ENCODE measurements at regions not wholly inside any gene's neighbourhood (a gene's known extent, or its start where the extent isn't known, plus 50 kb on each side); places are given as distances from the start of the nearest gene placed in this dataset.
A peak's percentile ranks its signal among the peaks of the same experiment; 100 is the strongest.

DNA sequence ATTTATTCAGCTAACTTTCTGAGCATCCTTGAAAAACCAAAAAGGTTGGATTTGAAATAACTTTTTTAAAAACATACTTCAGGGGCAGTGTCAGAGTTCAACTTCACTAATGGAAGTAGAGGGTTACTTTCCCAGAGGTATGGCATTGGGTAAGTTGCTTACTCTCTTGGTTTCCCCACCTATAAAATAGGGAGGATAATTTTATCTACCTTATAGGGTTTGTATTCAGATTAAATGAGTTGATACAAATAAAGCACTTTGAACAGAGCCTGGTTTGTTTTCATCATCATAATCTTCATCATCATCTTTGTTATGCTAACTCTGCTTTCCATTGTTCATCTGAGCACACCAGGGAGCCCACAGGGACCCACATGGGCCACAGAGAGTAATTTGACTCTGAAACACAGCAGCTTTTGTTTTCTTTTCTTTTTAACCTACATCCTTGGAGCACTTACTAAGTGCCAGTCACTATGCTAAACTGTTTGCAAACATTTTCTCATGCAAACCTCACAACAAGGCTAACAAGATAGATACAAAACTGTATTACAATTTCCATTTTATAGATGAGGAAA lies 179.1 kb upstream of the SLC24A2 start:
- no peaks in the 10 kb centered on the region for H3K27me3 ChIP-seq (ENCODE audit: control insufficient read depth, insufficient read depth, low read length)
- no peak overlapping the region for H3K27ac Mint-ChIP-seq
- peaks cover 0 to 14% (median 6%) of the 10 kb centered on the region in 4 donors for H3K4me1 Mint-ChIP-seq
- H3K4me1 ChIP-seq (ENCODE audit: control insufficient read depth, insufficient read depth, low read length, poor library complexity, severe bottlenecking), result no peaks in the 10 kb centered on the region
- H3K9me3 Mint-ChIP-seq, result peaks cover 0 to 2% (median 0%) of the 10 kb centered on the region in 7 donors
- no peak overlapping the region for H3K4me3 Mint-ChIP-seq
- H3K27me3 Mint-ChIP-seq, result no peaks in the 10 kb centered on the region
- ATAC-seq (ENCODE audit: low read depth in 2 of 2) (no peak), DNase-seq (no peak)
- no peaks in the 10 kb centered on the region for H3K36me3 Mint-ChIP-seq
- H3K27ac ChIP-seq (ENCODE audit: insufficient read depth, low read length, poor library complexity, severe bottlenecking), result no peak overlapping the region
- no peaks in the 10 kb centered on the region for H3K9me3 ChIP-seq (ENCODE audit: control insufficient read depth in 2 of 2, low read length in 2 of 2)
- no peak overlapping the region for H3K4me3 ChIP-seq (ENCODE audit: low read depth, low read length)
- no peaks in the 10 kb centered on the region for H3K36me3 ChIP-seq (ENCODE audit: control insufficient read depth, insufficient read depth, low read length)

GRCh38 chr9:19967216-19967887 lies 178.5 kb upstream of the SLC24A2 start:
- Mint-ChIP-seq H3K27ac (no peak overlapping the region), H3K36me3 (no peaks in the 10 kb centered on the region), H3K9me3 (peaks cover 0 to 2% (median 0%) of the 10 kb centered on the region in 7 donors), H3K4me3 (no peak overlapping the region), H3K27me3 (no peaks in the 10 kb centered on the region), H3K4me1 (peaks cover 0 to 14% (median 6%) of the 10 kb centered on the region in 4 donors)
- no peaks in the 10 kb centered on the region for H3K27me3 ChIP-seq (ENCODE audit: control insufficient read depth, insufficient read depth, low read length)
- H3K36me3 ChIP-seq (ENCODE audit: control insufficient read depth, insufficient read depth, low read length), result no peaks in the 10 kb centered on the region
- ATAC-seq (ENCODE audit: low read depth in 2 of 2) (peak in 1 of 2 donors; percentile 34), DNase-seq (peak in 1 of 3 donors; percentile 47)
- no peaks in the 10 kb centered on the region for H3K9me3 ChIP-seq (ENCODE audit: control insufficient read depth in 2 of 2, low read length in 2 of 2)
- no peak overlapping the region for H3K27ac ChIP-seq (ENCODE audit: insufficient read depth, low read length, poor library complexity, severe bottlenecking)
- no peaks in the 10 kb centered on the region for H3K4me1 ChIP-seq (ENCODE audit: control insufficient read depth, insufficient read depth, low read length, poor library complexity, severe bottlenecking)
- no peak overlapping the region for H3K4me3 ChIP-seq (ENCODE audit: low read depth, low read length)

- H3K27ac ChIP-seq (ENCODE audit: insufficient read depth, low read length, poor library complexity, severe bottlenecking), result no peak overlapping the region
- no peaks in the 10 kb centered on the region for H3K4me1 ChIP-seq (ENCODE audit: control insufficient read depth, insufficient read depth, low read length, poor library complexity, severe bottlenecking)
- Mint-ChIP-seq H3K4me1 (peaks cover 0 to 14% (median 6%) of the 10 kb centered on the region in 4 donors), H3K36me3 (no peaks in the 10 kb centered on the region), H3K9me3 (peaks cover 0 to 4% (median 0%) of the 10 kb centered on the region in 7 donors), H3K4me3 (no peak overlapping the region), H3K27me3 (no peaks in the 10 kb centered on the region), H3K27ac (no peak overlapping the region)
- no peak overlapping the region for H3K4me3 ChIP-seq (ENCODE audit: low read depth, low read length)
- peaks cover 2% of the 10 kb centered on the region for H3K27me3 ChIP-seq (ENCODE audit: control insufficient read depth, insufficient read depth, low read length)
- DNase-seq (no peak), ATAC-seq (ENCODE audit: low read depth in 2 of 2) (no peak)
- H3K36me3 ChIP-seq (ENCODE audit: control insufficient read depth, insufficient read depth, low read length), result no peaks in the 10 kb centered on the region
- H3K9me3 ChIP-seq (ENCODE audit: control insufficient read depth in 2 of 2, low read length in 2 of 2), result no peaks in the 10 kb centered on the region
Measured at GRCh38 chr9:19965336-19965735, 176.5 kb upstream of the SLC24A2 start.

DNA sequence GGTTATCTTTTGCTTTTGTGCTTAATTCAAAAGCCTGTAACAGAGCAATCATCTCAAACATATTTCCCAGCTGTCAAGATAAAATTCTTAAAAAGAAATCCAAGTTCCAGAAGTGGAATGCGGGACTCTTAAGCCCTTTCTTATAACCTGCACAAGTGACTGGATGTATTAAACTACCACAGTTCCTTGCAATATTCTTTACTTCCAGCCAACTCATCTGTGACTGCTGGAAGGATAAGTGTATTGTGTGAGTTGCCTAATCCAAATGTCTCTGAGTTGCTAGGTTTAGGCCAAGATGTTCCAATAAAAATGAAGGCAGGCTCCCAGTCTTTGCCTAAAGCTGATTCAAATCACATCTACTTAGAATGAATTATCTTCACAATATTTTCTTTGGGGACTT lies 159.2 kb upstream of the SLC24A2 start:
- no peaks in the 10 kb centered on the region for H3K36me3 ChIP-seq (ENCODE audit: control insufficient read depth, insufficient read depth, low read length)
- no peak overlapping the region for H3K27ac ChIP-seq (ENCODE audit: insufficient read depth, low read length, poor library complexity, severe bottlenecking)
- peaks cover 3% of the 10 kb centered on the region for H3K27me3 ChIP-seq (ENCODE audit: control insufficient read depth, insufficient read depth, low read length)
- ATAC-seq (ENCODE audit: low read depth in 2 of 2) (no peak), DNase-seq (no peak)
- Mint-ChIP-seq H3K4me3 (no peak overlapping the region), H3K36me3 (no peaks in the 10 kb centered on the region), H3K27ac (peak overlapping the region in 1 of 3 donors; percentile 12), H3K9me3 (peaks cover 0 to 1% (median 0%) of the 10 kb centered on the region in 7 donors), H3K4me1 (peaks cover 0 to 11% (median 9%) of the 10 kb centered on the region in 4 donors), H3K27me3 (peaks cover 9% of the 10 kb centered on the region)
- no peak overlapping the region for H3K4me3 ChIP-seq (ENCODE audit: low read depth, low read length)
- no peaks in the 10 kb centered on the region for H3K4me1 ChIP-seq (ENCODE audit: control insufficient read depth, insufficient read depth, low read length, poor library complexity, severe bottlenecking)
- H3K9me3 ChIP-seq (ENCODE audit: control insufficient read depth in 2 of 2, low read length in 2 of 2), result no peaks in the 10 kb centered on the region

DNA sequence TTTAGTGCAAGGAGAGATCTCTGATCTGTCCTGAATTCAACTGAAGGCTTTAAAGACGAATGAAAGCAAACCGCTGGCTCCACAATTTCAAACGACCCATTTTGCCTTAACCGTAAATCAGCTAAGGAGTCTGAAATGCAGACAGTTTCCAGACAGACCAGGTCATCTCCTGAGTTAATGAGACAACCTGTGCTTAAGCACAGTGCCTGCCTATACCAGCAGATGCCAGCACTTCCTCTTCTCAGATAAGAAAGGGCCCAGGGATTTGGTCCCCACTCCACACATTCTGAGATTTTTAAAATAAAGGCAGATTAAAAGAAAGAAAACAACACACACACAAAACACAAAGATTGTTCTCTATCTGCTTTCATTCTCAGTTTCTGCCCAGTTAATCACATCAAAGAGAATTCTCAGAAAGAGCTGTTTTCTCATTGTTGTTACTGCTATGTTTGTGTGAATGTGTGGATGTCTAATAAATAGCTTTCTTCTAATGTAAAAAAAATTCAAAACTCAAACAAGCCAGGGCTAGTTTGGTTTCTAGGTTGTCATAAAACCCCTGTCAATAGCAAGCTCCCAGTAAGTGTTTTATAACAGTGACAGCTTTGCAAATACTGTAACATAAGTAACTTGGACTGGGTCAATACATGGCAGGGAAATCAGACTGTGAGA lies 157.7 kb upstream of the SLC24A2 start:
- Mint-ChIP-seq H3K36me3 (no peaks in the 10 kb centered on the region), H3K27ac (peak overlapping the region in 2 of 3 donors; percentile 36 to 97), H3K4me1 (peaks cover 0 to 11% (median 9%) of the 10 kb centered on the region in 4 donors), H3K9me3 (no peaks in the 10 kb centered on the region), H3K27me3 (peaks cover 10% of the 10 kb centered on the region), H3K4me3 (no peak overlapping the region)
- Histone ChIP-seq H3K9me3 (ENCODE audit: control insufficient read depth in 2 of 2, low read length in 2 of 2) (no peaks in the 10 kb centered on the region), H3K36me3 (ENCODE audit: control insufficient read depth, insufficient read depth, low read length) (no peaks in the 10 kb centered on the region), H3K4me1 (ENCODE audit: control insufficient read depth, insufficient read depth, low read length, poor library complexity, severe bottlenecking) (no peaks in the 10 kb centered on the region), H3K27me3 (ENCODE audit: control insufficient read depth, insufficient read depth, low read length) (no peaks in the 10 kb centered on the region), H3K27ac (ENCODE audit: insufficient read depth, low read length, poor library complexity, severe bottlenecking) (no peak overlapping the region), H3K4me3 (ENCODE audit: low read depth, low read length) (no peak overlapping the region)
- ATAC-seq (ENCODE audit: low read depth in 2 of 2), result peak; percentile 61 to 81
- peak in 1 of 3 donors; percentile 86 for DNase-seq

GRCh38 chr9:19941874-19942273 lies 153.0 kb upstream of the SLC24A2 start:
- DNase-seq, result no peak
- H3K27ac Mint-ChIP-seq, result no peak overlapping the region
- ATAC-seq (ENCODE audit: low read depth in 2 of 2), result no peak
- H3K9me3 Mint-ChIP-seq, result no peaks in the 10 kb centered on the region
- no peaks in the 10 kb centered on the region for H3K9me3 ChIP-seq (ENCODE audit: control insufficient read depth in 2 of 2, low read length in 2 of 2)
- H3K4me3 ChIP-seq (ENCODE audit: low read depth, low read length), result no peak overlapping the region
- peaks cover 10% of the 10 kb centered on the region for H3K27me3 Mint-ChIP-seq
- no peaks in the 10 kb centered on the region for H3K36me3 Mint-ChIP-seq
- no peak overlapping the region for H3K27ac ChIP-seq (ENCODE audit: insufficient read depth, low read length, poor library complexity, severe bottlenecking)
- no peaks in the 10 kb centered on the region for H3K4me1 ChIP-seq (ENCODE audit: control insufficient read depth, insufficient read depth, low read length, poor library complexity, severe bottlenecking)
- no peak overlapping the region for H3K4me3 Mint-ChIP-seq
- H3K27me3 ChIP-seq (ENCODE audit: control insufficient read depth, insufficient read depth, low read length), result no peaks in the 10 kb centered on the region
- no peaks in the 10 kb centered on the region for H3K36me3 ChIP-seq (ENCODE audit: control insufficient read depth, insufficient read depth, low read length)
- peaks cover 0 to 8% (median 5%) of the 10 kb centered on the region in 4 donors for H3K4me1 Mint-ChIP-seq

DNA sequence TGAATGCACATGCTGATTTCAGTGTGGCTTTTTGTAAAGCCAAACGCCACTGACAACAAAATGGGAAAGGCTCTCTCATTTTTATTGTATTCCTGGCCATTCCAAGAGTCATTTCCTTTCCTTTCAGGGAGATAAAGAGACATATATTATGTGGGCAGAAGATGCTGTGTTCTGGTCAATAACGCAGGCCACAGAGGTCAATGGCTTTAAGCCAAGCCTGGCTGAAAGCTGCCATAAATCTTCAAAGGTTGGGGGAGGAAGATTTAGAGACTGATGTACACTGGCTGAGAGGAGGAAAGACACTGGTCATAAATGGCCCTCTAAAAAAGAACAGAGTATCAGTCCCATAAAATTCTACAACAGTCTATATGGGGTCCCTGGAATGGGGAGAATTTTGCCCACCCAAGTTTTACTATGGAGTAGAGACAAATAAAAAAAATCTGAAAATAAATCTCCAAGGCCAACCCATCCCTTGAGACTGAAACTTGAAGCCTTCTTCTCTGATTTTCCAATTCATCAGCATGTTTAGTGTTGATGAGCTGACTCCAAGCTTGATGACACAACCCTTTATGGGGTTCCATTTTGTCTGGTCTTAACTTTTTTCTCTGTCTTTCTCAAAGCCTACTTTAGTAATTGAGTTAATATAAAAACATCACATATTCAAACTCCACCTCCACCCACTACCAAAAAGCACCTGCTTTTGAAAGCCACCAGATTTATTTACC lies 152.1 kb upstream of the SLC24A2 start:
- Mint-ChIP-seq H3K27me3 (peaks cover 10% of the 10 kb centered on the region), H3K27ac (no peak overlapping the region), H3K4me1 (peaks cover 0 to under 1% (median 0%) of the 10 kb centered on the region in 4 donors), H3K9me3 (no peaks in the 10 kb centered on the region), H3K36me3 (no peaks in the 10 kb centered on the region), H3K4me3 (no peak overlapping the region)
- ATAC-seq (ENCODE audit: low read depth in 2 of 2) (no peak), DNase-seq (no peak)
- no peaks in the 10 kb centered on the region for H3K9me3 ChIP-seq (ENCODE audit: control insufficient read depth in 2 of 2, low read length in 2 of 2)
- H3K36me3 ChIP-seq (ENCODE audit: control insufficient read depth, insufficient read depth, low read length), result no peaks in the 10 kb centered on the region
- no peaks in the 10 kb centered on the region for H3K4me1 ChIP-seq (ENCODE audit: control insufficient read depth, insufficient read depth, low read length, poor library complexity, severe bottlenecking)
- H3K27ac ChIP-seq (ENCODE audit: insufficient read depth, low read length, poor library complexity, severe bottlenecking), result no peak overlapping the region
- no peaks in the 10 kb centered on the region for H3K27me3 ChIP-seq (ENCODE audit: control insufficient read depth, insufficient read depth, low read length)
- H3K4me3 ChIP-seq (ENCODE audit: low read depth, low read length), result no peak overlapping the region
